GM12878 (cell line): ENCODE measurements at regions not wholly inside any gene's neighbourhood (a gene's known extent, or its start where the extent isn't known, plus 50 kb on each side); places are given as distances from the start of the nearest gene placed in this dataset.

Experiments
- ATAC-seq: fragments of 200-7000 bp; cut with Tn5 transposase; 3 replicates; pipeline ENCODE4 v1.9.1; 2020; ENCODE audit warnings: mild to moderate bottlenecking, moderate library complexity
- BruUV-seq: library from RNA; stranded (reverse); fragments of 400-500 nt; replicated peaks from 2 replicates; lab custom pipeline; 2021; lab: Mats Ljungman, UMichigan
- CTCF ChIA-PET: fragments of 300-600 bp; sonication (Branson Sonifier 250); formaldehyde crosslinking; extraction: SDS; loops from one replicate; lab custom pipeline; 2021; ENCODE audit warnings: inconsistent platforms; lab: Yijun Ruan, JAX
- POLR2A ChIA-PET: fragments of 350-600 bp; formaldehyde crosslinking; extraction: SDS; loops from one replicate; lab custom pipeline; 2021; ENCODE audit warnings: inconsistent platforms; lab: Charles Lee
- RAD21 ChIA-PET: fragments of 300-600 bp; sonication (Branson Sonifier 250); formaldehyde crosslinking; loops from one replicate; lab custom pipeline; 2023; ENCODE audit warnings: antibody characterized with exemption; ENCODE audit not compliant: unreplicated experiment; lab: Charles Lee
- SMC1A ChIA-PET: fragments of 300-600 bp; sonication (Branson Sonifier 250); formaldehyde crosslinking; loops from one replicate; lab custom pipeline; 2023; ENCODE audit not compliant: unreplicated experiment, uncharacterized antibody; lab: Charles Lee
- DNase-seq: peaks from one replicate; pipeline ENCODE4 v3.0.0-alpha.2; 2011; ENCODE audit warnings: low read depth, low spot score
- FAIRE-seq: peaks from 3 replicates; lab custom pipeline; 2011; peaks lifted over from hg19 to GRCh38; lab: Jason Lieb, UNC
- H2AFZ ChIP-seq: 2 replicates; pipeline ENCODE4 v1.6.0; 2011; ENCODE audit warnings: low read depth, low read length, control low read depth; ENCODE audit not compliant: control insufficient read depth
- H3K27ac ChIP-seq: 2 replicates; pipeline ENCODE4 v1.5.1; 2011; ENCODE audit warnings: control low read depth; ENCODE audit not compliant: control insufficient read depth, insufficient read depth
- H3K27me3 ChIP-seq, 2 experiments: replicated peaks in 1 of 2; 2 replicates each; pipeline versions ENCODE4 v1.6.0 to v1.6.1; 2011; ENCODE audit warnings: low read length in 1 of 2; ENCODE audit not compliant: control insufficient read depth in 2 of 2, insufficient read depth in 2 of 2
- H3K36me3 ChIP-seq, 2 experiments: 2 replicates each; pipeline ENCODE4 v1.5.1; 2011; ENCODE audit warnings: low read length in 1 of 2; ENCODE audit not compliant: control insufficient read depth in 2 of 2, insufficient read depth in 2 of 2
- H3K4me1 ChIP-seq: 2 replicates; pipeline ENCODE4 v1.6.1; 2011; ENCODE audit warnings: mild to moderate bottlenecking, low read length, moderate library complexity, mixed read lengths; ENCODE audit not compliant: control insufficient read depth, insufficient read depth
- H3K4me2 ChIP-seq: 2 replicates; pipeline ENCODE4 v1.6.0; 2011; ENCODE audit warnings: control low read depth; ENCODE audit not compliant: control insufficient read depth, insufficient read depth
- H3K4me3 ChIP-seq: fragments of 200-600 bp; sonication (generic); 2 replicates; pipeline ENCODE4 v1.5.1; 2016
- H3K79me2 ChIP-seq: 2 replicates; pipeline ENCODE4 v1.6.0; 2011; ENCODE audit warnings: low read length; ENCODE audit not compliant: control insufficient read depth, insufficient read depth
- H3K9ac ChIP-seq: 2 replicates; pipeline ENCODE4 v1.8.0; 2011; ENCODE audit warnings: low read length, control low read depth, mixed read lengths; ENCODE audit not compliant: control insufficient read depth, insufficient read depth
- H3K9me3 ChIP-seq: replicated peaks from 3 replicates; pipeline ENCODE4 v1.5.1; 2011; ENCODE audit warnings: mild to moderate bottlenecking, low read length; ENCODE audit not compliant: control insufficient read depth, insufficient read depth
- H4K20me1 ChIP-seq: 2 replicates; pipeline ENCODE4 v1.6.0; 2011; ENCODE audit not compliant: control insufficient read depth, insufficient read depth
- ASH2L ChIP-seq: fragments of 300-600, 200-600 bp; sonication (generic); IDR thresholded peaks from 2 replicates; pipeline ENCODE4 v1.6.1; 2017; ENCODE audit warnings: low read depth, mild to moderate bottlenecking, borderline replicate concordance
- BRCA1 ChIP-seq: IDR thresholded peaks from 2 replicates; pipeline ENCODE4 v1.6.1; 2011; ENCODE audit warnings: low read depth, low read length, improper control_type of control experiment
- CBFB ChIP-seq: IDR thresholded peaks from 2 replicates; pipeline ENCODE4 v1.6.1; 2016; ENCODE audit warnings: antibody characterized with exemption, low read depth
- E2F8 ChIP-seq: fragments of 450-650 bp; IDR thresholded peaks from 2 replicates; pipeline ENCODE4 v1.6.1; 2018; ENCODE audit warnings: mild to moderate bottlenecking, low read depth, moderate library complexity; ENCODE audit not compliant: partially characterized antibody
- ELK1 ChIP-seq: IDR thresholded peaks from 2 replicates; pipeline ENCODE4 v1.6.1; 2012; ENCODE audit warnings: low read depth, low read length, improper control_type of control experiment
- MEF2A ChIP-seq: IDR thresholded peaks from 2 replicates; pipeline ENCODE4 v1.6.1; 2011; ENCODE audit warnings: low read depth, mild to moderate bottlenecking, low read length, moderate library complexity; ENCODE audit not compliant: insufficient read depth
- NFXL1 ChIP-seq: fragments of 450-650 bp; IDR thresholded peaks from 2 replicates; pipeline ENCODE4 v1.6.1; 2017; ENCODE audit warnings: antibody characterized with exemption, mild to moderate bottlenecking, borderline replicate concordance
- POLR2AphosphoS5 ChIP-seq: IDR thresholded peaks from 2 replicates; pipeline ENCODE4 v1.6.1; 2011; ENCODE audit warnings: mild to moderate bottlenecking, low read length, inconsistent platforms
- POU2F2 ChIP-seq: IDR thresholded peaks from 3 replicates; pipeline ENCODE4 v1.6.1; 2011; ENCODE audit warnings: low read depth, mild to moderate bottlenecking, low read length, borderline replicate concordance
- RAD21 ChIP-seq: IDR thresholded peaks from 2 replicates; pipeline ENCODE4 v1.6.1; 2011; ENCODE audit warnings: mild to moderate bottlenecking, low read depth, low read length, moderate library complexity; ENCODE audit not compliant: insufficient read depth
- RCOR1 ChIP-seq: conservative IDR thresholded peaks from 2 replicates; pipeline ENCODE4 v1.6.1; 2012; ENCODE audit warnings: low read depth, low read length, improper control_type of control experiment
- STAT3 ChIP-seq: IDR thresholded peaks from 2 replicates; pipeline ENCODE4 v1.6.1; 2011; ENCODE audit warnings: low read depth, low read length, improper control_type of control experiment
- SUPT20H ChIP-seq: IDR thresholded peaks from 2 replicates; pipeline ENCODE4 v1.6.1; 2011; ENCODE audit warnings: low read depth, mild to moderate bottlenecking, low read length, moderate library complexity, borderline replicate concordance; ENCODE audit not compliant: control insufficient read depth
- USF1 ChIP-seq: IDR thresholded peaks from 2 replicates; pipeline ENCODE4 v1.6.1; 2011; ENCODE audit warnings: borderline replicate concordance, low read depth, mild to moderate bottlenecking, moderate library complexity, mixed read lengths, low read length; ENCODE audit not compliant: insufficient read depth; ENCODE audit errors: extremely low read length
- ZNF274 ChIP-seq: IDR thresholded peaks from one replicate; pipeline ENCODE4 v1.8.0; 2011; ENCODE audit not compliant: insufficient read length, insufficient read depth
- WGBS: methylation state at CpG from one replicate; pipeline ENCODE4 v1.1.6; 2016; ENCODE audit warnings: low lambda C conversion rate; ENCODE audit not compliant: insufficient replicate concordance, insufficient coverage; ENCODE audit errors: missing lambda C conversion rate; 5-methylcytosine and 5-hydroxymethylcytosine counted together
- in situ Hi-C: fragments of 300-500 bp; cut with MboI; formaldehyde crosslinking; loops from 9 replicates; pipeline ENCODE4 v1.14.3; 2018; ENCODE audit warnings: mixed read lengths
- intact Hi-C: fragments of 100-400 bp; cut with micrococcal nuclease; formaldehyde crosslinking; loops from one replicate; pipeline ENCODE4 v1.14.2; 2022; ENCODE audit not compliant: unreplicated experiment

- Histone ChIP-seq H3K27ac (no peak overlapping the region), H4K20me1 (no peaks in the 10 kb centered on the region), H3K9me3 (no peaks in the 10 kb centered on the region), H3K79me2 (no peaks in the 10 kb centered on the region), H3K9ac (no peak overlapping the region), H3K4me1 (no peaks in the 10 kb centered on the region), H3K36me3 (no peaks in the 10 kb centered on the region), H2AFZ (no peak overlapping the region), H3K27me3 (no peaks in the 10 kb centered on the region), H3K4me3 (no peak overlapping the region), H3K4me2 (no peak overlapping the region)
- intact Hi-C loops: no loop called here
- no peak for DNase-seq
- CTCF ChIA-PET: no interaction called here
- WGBS: 42% methylated on average over 9 of the region's 9 CpGs
- RAD21 ChIA-PET: no interaction called here
- no peak for FAIRE-seq
- POLR2A ChIA-PET: no interaction called here
- no peak for TF ChIP-seq CBFB
- TF ChIP-seq USF1: no peak
- TF ChIP-seq RAD21: no peak
- no peak for TF ChIP-seq E2F8
- TF ChIP-seq STAT3: no peak
- TF ChIP-seq POLR2AphosphoS5: no peak
- TF ChIP-seq MEF2A: no peak
- no peak for TF ChIP-seq ZNF274
- no peak for TF ChIP-seq ELK1
- no peak for TF ChIP-seq SUPT20H
- no peak for TF ChIP-seq ASH2L
- no peak for TF ChIP-seq BRCA1
- no peak for TF ChIP-seq RCOR1
- no peak for TF ChIP-seq POU2F2
- no peak for TF ChIP-seq NFXL1
- BruUV-seq: no TSS peak
- SMC1A ChIA-PET: interaction anchor here (0.8 kb wide), 1 partner anchor 18 kb away, joined by 3 read pairs; no protein-coding TSS in a partner anchor
- no peak for ATAC-seq
- in situ Hi-C loops: no loop called here
These were observed 133.4 kb upstream of the SPATS2L start for GRCh38 chr2:200172944-200173581.
